PC-9 (cell line): ENCODE measurements at regions not wholly inside any gene's neighbourhood (a gene's known extent, or its start where the extent isn't known, plus 50 kb on each side); places are given as distances from the start of the nearest gene placed in this dataset.

ENCODE experiments used
- BruUV-seq: library from RNA; stranded (reverse); fragments of 400-500 nt; replicated peaks from 2 replicates; lab custom pipeline; 2021; lab: Mats Ljungman, UMichigan
- CTCF ChIA-PET: fragments of 300-600 bp; sonication (Branson Sonifier 250); formaldehyde crosslinking; loops from one replicate; lab custom pipeline; 2022; ENCODE audit warnings: antibody characterized with exemption; lab: Charles Lee
- POLR2A ChIA-PET: fragments of 300-600 bp; sonication (Branson Sonifier 250); formaldehyde crosslinking; loops from one replicate; lab custom pipeline; 2022; ENCODE audit warnings: antibody characterized with exemption; ENCODE audit not compliant: unreplicated experiment; lab: Charles Lee
- DNase-seq, 2 experiments: peaks; one replicate each; pipeline versions ENCODE4 v3.0.0 to v3.0.0-alpha.2; 2015 to 2022; ENCODE audit warnings: mixed read lengths in 1 of 2
- H2AFZ ChIP-seq: fragments of 200-600 bp; sonication (generic); 2 replicates; pipeline ENCODE4 v1.8.1; 2017; ENCODE audit warnings: antibody characterized with exemption
- H3F3A ChIP-seq: fragments of 200-600 bp; sonication (generic); 2 replicates; pipeline ENCODE4 v1.8.1; 2017; ENCODE audit warnings: antibody characterized with exemption, mild to moderate bottlenecking, low read depth; ENCODE audit not compliant: insufficient read depth
- H3K27ac ChIP-seq: fragments of 200-600 bp; sonication (generic); 2 replicates; pipeline ENCODE4 v1.6.1; 2016; ENCODE audit warnings: mixed run types
- H3K27me3 ChIP-seq: fragments of 200-600 bp; sonication (generic); 2 replicates; pipeline ENCODE4 v1.6.1; 2016; ENCODE audit warnings: low read depth, mixed run types; ENCODE audit not compliant: insufficient read depth
- H3K36me3 ChIP-seq: fragments of 200-600 bp; sonication (generic); 2 replicates; pipeline ENCODE4 v1.6.1; 2016; ENCODE audit warnings: low read depth, mixed run types
- H3K4me1 ChIP-seq: fragments of 200-600 bp; sonication (generic); replicated peaks from 2 replicates; pipeline ENCODE4 v1.6.1; 2016; ENCODE audit warnings: mixed run types; ENCODE audit not compliant: insufficient read depth
- H3K4me2 ChIP-seq: fragments of 200-600 bp; sonication (generic); 2 replicates; pipeline ENCODE4 v1.6.1; 2017; ENCODE audit warnings: mixed run types
- H3K4me3 ChIP-seq: fragments of 200-600 bp; sonication (generic); 2 replicates; pipeline ENCODE4 v1.6.1; 2016; ENCODE audit warnings: mixed run types
- H3K79me2 ChIP-seq: fragments of 200-600 bp; sonication (generic); 2 replicates; pipeline ENCODE4 v1.6.1; 2017; ENCODE audit warnings: low read depth, mixed run types
- H3K9me2 ChIP-seq: fragments of 200-600 bp; sonication (generic); 2 replicates; pipeline ENCODE4 v1.8.1; 2017; ENCODE audit warnings: mild to moderate bottlenecking; ENCODE audit not compliant: insufficient read depth
- H3K9me3 ChIP-seq: fragments of 200-600 bp; sonication (generic); 2 replicates; pipeline ENCODE4 v1.8.1; 2016; ENCODE audit warnings: low read depth; ENCODE audit not compliant: insufficient read depth
- H4K20me1 ChIP-seq: fragments of 200-600 bp; sonication (generic); 2 replicates; pipeline ENCODE4 v1.8.1; 2017; ENCODE audit not compliant: insufficient read depth
- EZH2 ChIP-seq: fragments of 200-600 bp; sonication (generic); IDR thresholded peaks from 2 replicates; pipeline ENCODE4 v1.8.0; 2017; ENCODE audit warnings: antibody characterized with exemption, low read depth
- intact Hi-C: fragments of 100-400 bp; cut with micrococcal nuclease; formaldehyde crosslinking; loops from one replicate; pipeline ENCODE4 v1.10.0; 2022; ENCODE audit not compliant: unreplicated experiment
- TF ChIP-seq, protein P1 (sequence below): fragments of 200-600 bp; sonication (generic); conservative IDR thresholded peaks from 2 replicates; pipeline ENCODE4 v1.6.1; 2017; ENCODE audit warnings: mixed run types, antibody characterized with exemption, mild to moderate bottlenecking, moderate library complexity

DNA sequence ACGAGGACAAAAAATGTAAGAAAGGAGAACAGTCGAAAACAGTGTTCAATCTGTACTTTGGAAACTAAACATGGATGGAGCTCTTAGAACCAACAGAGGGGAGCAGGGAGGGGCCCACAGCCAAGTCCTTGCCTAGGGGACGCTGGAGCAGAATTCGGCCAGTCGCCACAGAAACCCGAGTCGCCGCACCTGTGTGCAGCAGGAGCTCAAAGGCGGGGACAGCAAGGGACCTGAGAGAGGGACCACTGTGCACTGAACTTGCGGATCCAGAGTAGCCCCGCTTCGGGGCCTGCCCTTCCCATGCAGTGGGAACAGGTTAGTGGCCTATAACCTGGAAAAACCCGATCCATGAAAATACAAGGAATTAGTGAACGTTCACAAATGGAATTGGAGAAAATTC is 68.1 kb downstream of the SEC61G start:
- no peaks in the 10 kb centered on the region for H3K9me3 ChIP-seq
- no peaks in the 10 kb centered on the region for H3K36me3 ChIP-seq
- no peaks in the 10 kb centered on the region for H3K79me2 ChIP-seq
- no peak for TF ChIP-seq EZH2
- TF ChIP-seq, protein P1, sequence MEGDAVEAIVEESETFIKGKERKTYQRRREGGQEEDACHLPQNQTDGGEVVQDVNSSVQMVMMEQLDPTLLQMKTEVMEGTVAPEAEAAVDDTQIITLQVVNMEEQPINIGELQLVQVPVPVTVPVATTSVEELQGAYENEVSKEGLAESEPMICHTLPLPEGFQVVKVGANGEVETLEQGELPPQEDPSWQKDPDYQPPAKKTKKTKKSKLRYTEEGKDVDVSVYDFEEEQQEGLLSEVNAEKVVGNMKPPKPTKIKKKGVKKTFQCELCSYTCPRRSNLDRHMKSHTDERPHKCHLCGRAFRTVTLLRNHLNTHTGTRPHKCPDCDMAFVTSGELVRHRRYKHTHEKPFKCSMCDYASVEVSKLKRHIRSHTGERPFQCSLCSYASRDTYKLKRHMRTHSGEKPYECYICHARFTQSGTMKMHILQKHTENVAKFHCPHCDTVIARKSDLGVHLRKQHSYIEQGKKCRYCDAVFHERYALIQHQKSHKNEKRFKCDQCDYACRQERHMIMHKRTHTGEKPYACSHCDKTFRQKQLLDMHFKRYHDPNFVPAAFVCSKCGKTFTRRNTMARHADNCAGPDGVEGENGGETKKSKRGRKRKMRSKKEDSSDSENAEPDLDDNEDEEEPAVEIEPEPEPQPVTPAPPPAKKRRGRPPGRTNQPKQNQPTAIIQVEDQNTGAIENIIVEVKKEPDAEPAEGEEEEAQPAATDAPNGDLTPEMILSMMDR = no peak
- no TSS peak for BruUV-seq
- H3K4me2 ChIP-seq = no peak overlapping the region
- no peaks in the 10 kb centered on the region for H4K20me1 ChIP-seq
- H3K27ac ChIP-seq = no peak overlapping the region
- H3K4me3 ChIP-seq = no peak overlapping the region
- H2AFZ ChIP-seq = no peak overlapping the region
- POLR2A ChIA-PET = no interaction called here
- peaks cover 50% of the 10 kb centered on the region for H3K27me3 ChIP-seq
- H3K4me1 ChIP-seq = peaks cover 16% of the 10 kb centered on the region
- H3F3A ChIP-seq = peaks cover 10% of the 10 kb centered on the region; the same call in 1 of the 2 replicates
- CTCF ChIA-PET = no interaction called here
- no peak for DNase-seq
- H3K9me2 ChIP-seq = no peaks in the 10 kb centered on the region
- intact Hi-C loops = no loop called here

DNA sequence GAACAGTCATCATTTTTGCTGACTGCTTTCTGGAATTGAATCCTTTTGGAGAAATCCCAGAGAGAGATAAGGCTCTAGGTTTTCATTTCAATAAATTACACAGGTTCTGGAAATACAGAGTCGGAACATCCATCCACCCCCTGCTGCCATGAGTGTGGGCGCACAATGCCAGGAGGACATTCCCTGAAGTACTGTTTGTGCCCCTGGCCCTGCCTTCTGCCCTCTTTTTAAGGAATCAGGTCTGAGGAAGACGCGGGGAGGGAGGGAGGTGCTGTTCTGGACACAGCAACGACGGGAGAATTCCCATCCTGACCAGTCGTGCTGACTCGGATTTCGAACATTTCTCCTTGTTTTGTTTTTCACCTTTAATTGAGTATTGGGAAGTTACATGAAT is 69.0 kb downstream of the SEC61G start:
- TF ChIP-seq EZH2 = no peak
- TF ChIP-seq, protein P1 = no peak
- Histone ChIP-seq H3K79me2 (no peaks in the 10 kb centered on the region), H3K4me2 (no peak overlapping the region), H3K36me3 (no peaks in the 10 kb centered on the region), H3K9me2 (no peaks in the 10 kb centered on the region), H3K27ac (no peak overlapping the region), H3K4me1 (peaks cover 16% of the 10 kb centered on the region), H3K27me3 (peaks cover 50% of the 10 kb centered on the region), H3K4me3 (no peak overlapping the region), H3F3A (peaks cover 10% of the 10 kb centered on the region; the same call in 1 of the 2 replicates), H3K9me3 (no peaks in the 10 kb centered on the region), H4K20me1 (no peaks in the 10 kb centered on the region), H2AFZ (no peak overlapping the region)
- ChIA-PET POLR2A (no interaction called here), CTCF (no interaction called here)
- intact Hi-C loops = no loop called here
- no TSS peak for BruUV-seq
- DNase-seq = no peak

DNA sequence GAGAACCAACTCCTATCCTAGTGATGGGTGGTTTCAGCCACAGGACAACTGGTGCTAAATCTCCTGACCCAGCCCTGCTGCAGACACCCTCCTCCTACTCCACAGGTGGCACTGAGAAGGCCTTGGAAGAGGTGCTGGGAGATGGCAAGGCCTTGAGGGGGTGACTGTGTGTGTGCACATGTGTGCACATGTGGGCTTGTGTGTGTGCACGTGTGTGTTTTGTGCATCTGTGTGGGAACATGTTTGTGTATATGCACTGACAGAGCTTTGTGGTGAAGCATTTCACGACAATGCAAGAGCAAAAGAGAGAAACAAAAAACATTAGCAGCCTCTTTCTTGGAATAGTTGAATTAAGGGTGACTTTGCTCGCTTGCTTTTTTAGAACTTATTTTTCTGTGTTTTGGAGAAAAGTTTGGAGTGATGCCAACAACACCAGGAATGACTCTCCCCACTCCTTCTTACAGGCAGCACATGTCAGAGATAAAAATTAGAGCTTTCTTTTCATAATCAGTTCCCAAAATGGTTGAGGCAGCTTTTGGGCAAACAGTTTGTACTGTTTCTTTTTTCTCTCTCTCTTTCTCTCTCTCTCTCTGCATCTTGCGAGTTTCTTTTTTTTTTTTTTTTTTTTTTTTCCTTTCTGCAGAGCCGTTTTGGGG is 69.5 kb downstream of the SEC61G start:
- no peak overlapping the region for H2AFZ ChIP-seq
- no peak overlapping the region for H3K27ac ChIP-seq
- ChIA-PET CTCF (no interaction called here), POLR2A (no interaction called here)
- no peak for DNase-seq
- no peaks in the 10 kb centered on the region for H3K36me3 ChIP-seq
- H3K4me3 ChIP-seq = no peak overlapping the region
- intact Hi-C loops = no loop called here
- H3K9me3 ChIP-seq = 0 out of 2 replicates have a peak, but pooled peaks cover 2% of the 10 kb centered on the region
- H3K4me2 ChIP-seq = no peak overlapping the region
- H4K20me1 ChIP-seq = no peaks in the 10 kb centered on the region
- peaks cover 10% of the 10 kb centered on the region; the same call in 1 of the 2 replicates for H3F3A ChIP-seq
- no TSS peak for BruUV-seq
- H3K9me2 ChIP-seq = no peaks in the 10 kb centered on the region
- no peaks in the 10 kb centered on the region for H3K79me2 ChIP-seq
- H3K4me1 ChIP-seq = peaks cover 16% of the 10 kb centered on the region
- H3K27me3 ChIP-seq = peaks cover 54% of the 10 kb centered on the region
- no peak for TF ChIP-seq EZH2
- TF ChIP-seq, protein P1 = no peak
